ENCODE measurements at regions not wholly inside any gene's neighbourhood (a gene's known extent, or its start where the extent isn't known, plus 50 kb on each side); places are given as distances from the start of the nearest gene placed in this dataset.
A peak's percentile ranks its signal among the peaks of the same experiment; 100 is the strongest.

- no TSS peak for BruUV-seq (replicated peaks)
- in situ Hi-C loops (cut with MboI), result no loop called here
- FAIRE-seq (peak; percentile 37), ATAC-seq (no peak), DNase-seq (ENCODE audit: extremely low read depth in 1 of 4, low spot score in 3 of 4) (no peak)
- H2AFZ ChIP-seq (ENCODE audit: low read depth, low read length), result no peak overlapping the region
- CTCF ChIA-PET (ENCODE audit: low intra/inter-chr PET ratio), result no interaction called here
- H3K27me3 ChIP-seq (ENCODE audit: control insufficient read depth in 2 of 2, insufficient read depth in 2 of 2, low read length in 2 of 2), result no peaks in the 10 kb centered on the region
- no peak overlapping the region for H3K27ac ChIP-seq (ENCODE audit: extremely low read depth, low read depth, low read length)
- intact Hi-C loops (cut with micrococcal nuclease), result no loop called here
- H3K9ac ChIP-seq (ENCODE audit: insufficient read depth in 1 of 2, low read depth in 2 of 2, low read length in 2 of 2), result no peak overlapping the region
- peaks cover 0 to 7% of the 10 kb centered on the region in 2 experiments; a peak in 2 of 5 replicates for H3K4me1 ChIP-seq (replicated peaks in 1 of 2; ENCODE audit: control insufficient read depth in 2 of 2, insufficient read depth in 2 of 2, low read length in 2 of 2)
- POLR2A ChIA-PET, result no interaction called here
- peaks cover 7% of the 10 kb centered on the region; the same call in 1 of the 3 replicates for H3K36me3 ChIP-seq (ENCODE audit: control insufficient read depth, insufficient read depth, low read length)
- WGBS (ENCODE audit: insufficient coverage, low coverage, missing lambda C conversion rate), result 64% methylated on average over 2 of the region's 2 CpGs
- no peaks in the 10 kb centered on the region for H3K79me2 ChIP-seq (ENCODE audit: control insufficient read depth, insufficient read depth, low read length)
- no peak overlapping the region for H3K4me3 ChIP-seq
- no peak overlapping the region for H3K4me2 ChIP-seq (ENCODE audit: insufficient read depth, low read length)
- no peaks in the 10 kb centered on the region for H3K9me1 ChIP-seq (ENCODE audit: control insufficient read depth, insufficient read depth, low read length)
- H3K9me3 ChIP-seq (replicated peaks; ENCODE audit: control insufficient read depth, insufficient read depth, low read depth, low read length), result no peaks in the 10 kb centered on the region
- H4K20me1 ChIP-seq (replicated peaks; ENCODE audit: control insufficient read depth, insufficient read depth, low read length), result no peaks in the 10 kb centered on the region
- TF ChIP-seq CEBPB (tag; IDR thresholded peaks at IDR 0.05), result peak; percentile 76
- TF ChIP-seq CEBPG (CRISPR knock-in tag; IDR thresholded peaks at IDR 0.05), result no peak
- peak; percentile 21 to 50; a peak in 1 of 4 replicates for TF ChIP-seq CEBPG (tag; conservative IDR thresholded peaks at IDR 0.05 in 1 of 2, IDR thresholded peaks at IDR 0.05 in 1 of 2)
- no peak for TF ChIP-seq MYNN (IDR thresholded peaks at IDR 0.05)
- TF ChIP-seq MYNN (CRISPR knock-in tag; IDR thresholded peaks at IDR 0.05), result no peak
These were observed 96.0 kb upstream of the RIOK3 start for GRCh38 chr18:23356915-23357601.

DNA sequence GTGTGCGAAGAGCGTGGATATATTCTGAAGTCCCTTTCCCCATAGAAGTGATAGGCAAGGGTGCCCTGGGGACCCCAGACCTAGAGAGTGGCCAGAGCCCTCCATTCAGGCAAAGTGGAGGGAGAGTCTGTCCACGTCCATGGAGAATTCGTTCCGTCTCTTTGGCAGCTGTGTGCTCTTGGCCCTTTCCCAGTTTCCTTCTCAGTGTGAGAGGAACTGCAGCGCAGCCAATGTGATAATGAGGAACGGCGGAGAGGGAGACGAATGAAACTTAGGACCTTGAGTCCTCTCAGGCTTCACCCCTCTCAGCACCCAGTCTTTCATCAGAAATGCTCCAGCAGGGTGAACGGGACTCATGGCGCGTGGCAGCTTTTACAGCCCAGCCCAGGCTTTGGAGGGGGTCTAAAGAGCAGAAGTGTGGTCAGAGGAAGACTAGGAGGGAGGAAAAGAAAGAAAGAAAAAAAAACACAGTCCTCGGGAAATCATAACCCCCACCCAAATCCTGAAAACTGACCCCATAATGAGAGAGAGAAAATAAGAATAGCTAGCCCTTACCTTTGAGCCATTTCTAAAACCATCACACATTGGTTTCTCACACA, 95.0 kb upstream of the RIOK3 start:
- Histone ChIP-seq H3K79me2 (ENCODE audit: control insufficient read depth, insufficient read depth, low read length) (no peaks in the 10 kb centered on the region), H4K20me1 (replicated peaks; ENCODE audit: control insufficient read depth, insufficient read depth, low read length) (no peaks in the 10 kb centered on the region), H3K9me1 (ENCODE audit: control insufficient read depth, insufficient read depth, low read length) (no peaks in the 10 kb centered on the region), H3K4me2 (ENCODE audit: insufficient read depth, low read length) (no peak overlapping the region), H3K27me3 (ENCODE audit: control insufficient read depth in 2 of 2, insufficient read depth in 2 of 2, low read length in 2 of 2) (no peaks in the 10 kb centered on the region), H3K36me3 (ENCODE audit: control insufficient read depth, insufficient read depth, low read length) (peaks cover 5% of the 10 kb centered on the region; the same call in 1 of the 3 replicates), H3K4me1 (replicated peaks in 1 of 2; ENCODE audit: control insufficient read depth in 2 of 2, insufficient read depth in 2 of 2, low read length in 2 of 2) (peaks cover 0 to 7% of the 10 kb centered on the region in 2 experiments; a peak in 2 of 5 replicates), H3K27ac (ENCODE audit: extremely low read depth, low read depth, low read length) (no peak overlapping the region), H2AFZ (ENCODE audit: low read depth, low read length) (no peak overlapping the region), H3K4me3 (no peak overlapping the region), H3K9me3 (replicated peaks; ENCODE audit: control insufficient read depth, insufficient read depth, low read depth, low read length) (no peaks in the 10 kb centered on the region), H3K9ac (ENCODE audit: insufficient read depth in 1 of 2, low read depth in 2 of 2, low read length in 2 of 2) (no peak overlapping the region)
- intact Hi-C loops (cut with micrococcal nuclease), result no loop called here
- POLR2A ChIA-PET, result interaction anchor here (1.1 kb wide), 1 partner anchor 12 kb away, joined by 5 read pairs; no protein-coding TSS in a partner anchor
- FAIRE-seq (no peak), ATAC-seq (no peak), DNase-seq (ENCODE audit: extremely low read depth in 1 of 4, low spot score in 3 of 4) (no peak)
- WGBS (ENCODE audit: insufficient coverage, low coverage, missing lambda C conversion rate), result 82% methylated on average over 13 of the region's 13 CpGs
- no TSS peak for BruUV-seq (replicated peaks)
- CTCF ChIA-PET (ENCODE audit: low intra/inter-chr PET ratio), result no interaction called here
- in situ Hi-C loops (cut with MboI), result no loop called here
- TF ChIP-seq NEUROD1 (IDR thresholded peaks at IDR 0.05; ENCODE audit: borderline replicate concordance, low read depth, low read length, partially characterized antibody) (no peak), ZBTB7A (IDR thresholded peaks at IDR 0.05; ENCODE audit: borderline replicate concordance, control insufficient read depth, low read depth, low read length) (no peak), EP300 (IDR thresholded peaks at IDR 0.05; ENCODE audit: low read length) (no peak), YY1 (IDR thresholded peaks at IDR 0.05; ENCODE audit: borderline replicate concordance in 1 of 3, control insufficient read depth in 1 of 3, extremely low read depth in 1 of 3, insufficient read depth in 3 of 3, insufficient read length in 1 of 3, insufficient replicate concordance in 2 of 3, low read depth in 1 of 3, low read length in 2 of 3) (no peak), KLF13 (tag; IDR thresholded peaks at IDR 0.05; ENCODE audit: borderline replicate concordance, low read depth) (no peak), THRAP3 (IDR thresholded peaks at IDR 0.05; ENCODE audit: borderline replicate concordance) (no peak), GABPB1 (CRISPR knock-in tag; IDR thresholded peaks at IDR 0.05) (no peak), CC2D1A (IDR thresholded peaks at IDR 0.05) (no peak), ILF3 (IDR thresholded peaks at IDR 0.05; ENCODE audit: borderline replicate concordance) (no peak)
- TF ChIP-seq, protein P1, sequence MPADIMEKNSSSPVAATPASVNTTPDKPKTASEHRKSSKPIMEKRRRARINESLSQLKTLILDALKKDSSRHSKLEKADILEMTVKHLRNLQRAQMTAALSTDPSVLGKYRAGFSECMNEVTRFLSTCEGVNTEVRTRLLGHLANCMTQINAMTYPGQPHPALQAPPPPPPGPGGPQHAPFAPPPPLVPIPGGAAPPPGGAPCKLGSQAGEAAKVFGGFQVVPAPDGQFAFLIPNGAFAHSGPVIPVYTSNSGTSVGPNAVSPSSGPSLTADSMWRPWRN (IDR thresholded peaks at IDR 0.05; ENCODE audit: low read depth), result no peak

All from K562 (cell line).